ENCODE measurements at regions not wholly inside any gene's neighbourhood (a gene's known extent, or its start where the extent isn't known, plus 50 kb on each side); places are given as distances from the start of the nearest gene placed in this dataset.

DNA sequence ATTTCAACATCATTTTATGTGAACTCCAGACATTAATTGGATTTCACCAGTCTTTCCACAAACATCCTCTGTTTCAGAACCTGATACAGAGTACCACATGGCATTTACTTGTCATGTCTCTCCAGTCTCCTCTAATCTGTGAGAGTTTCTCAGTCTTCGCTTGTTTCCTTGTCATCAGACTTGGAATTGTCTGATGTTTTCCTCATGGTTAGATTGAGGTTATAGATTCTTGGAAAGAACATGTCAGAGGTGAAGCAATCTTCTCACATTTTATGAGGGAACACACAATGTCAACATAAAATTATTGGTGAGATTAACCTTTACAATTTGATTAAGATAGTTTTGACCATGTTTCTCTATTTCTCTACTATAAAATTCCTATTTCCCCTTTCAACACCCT lies 74.9 kb upstream of the TMPRSS15 start:
- TF ChIP-seq, protein P1, sequence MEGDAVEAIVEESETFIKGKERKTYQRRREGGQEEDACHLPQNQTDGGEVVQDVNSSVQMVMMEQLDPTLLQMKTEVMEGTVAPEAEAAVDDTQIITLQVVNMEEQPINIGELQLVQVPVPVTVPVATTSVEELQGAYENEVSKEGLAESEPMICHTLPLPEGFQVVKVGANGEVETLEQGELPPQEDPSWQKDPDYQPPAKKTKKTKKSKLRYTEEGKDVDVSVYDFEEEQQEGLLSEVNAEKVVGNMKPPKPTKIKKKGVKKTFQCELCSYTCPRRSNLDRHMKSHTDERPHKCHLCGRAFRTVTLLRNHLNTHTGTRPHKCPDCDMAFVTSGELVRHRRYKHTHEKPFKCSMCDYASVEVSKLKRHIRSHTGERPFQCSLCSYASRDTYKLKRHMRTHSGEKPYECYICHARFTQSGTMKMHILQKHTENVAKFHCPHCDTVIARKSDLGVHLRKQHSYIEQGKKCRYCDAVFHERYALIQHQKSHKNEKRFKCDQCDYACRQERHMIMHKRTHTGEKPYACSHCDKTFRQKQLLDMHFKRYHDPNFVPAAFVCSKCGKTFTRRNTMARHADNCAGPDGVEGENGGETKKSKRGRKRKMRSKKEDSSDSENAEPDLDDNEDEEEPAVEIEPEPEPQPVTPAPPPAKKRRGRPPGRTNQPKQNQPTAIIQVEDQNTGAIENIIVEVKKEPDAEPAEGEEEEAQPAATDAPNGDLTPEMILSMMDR (IDR thresholded peaks at IDR 0.05): no peak
- no peak for TF ChIP-seq POLR2A (IDR thresholded peaks at IDR 0.05)

All from heart left ventricle (tissue), 13 donors.